ENCODE measurements at regions not wholly inside any gene's neighbourhood (a gene's known extent, or its start where the extent isn't known, plus 50 kb on each side); places are given as distances from the start of the nearest gene placed in this dataset.
"Not testable (repeated sequence)": the region's sequence is repeated elsewhere in the genome, so short reads cannot be mapped to it uniquely, and the experiment has no call there.

GRCh38 chr17:45644637-45645036 lies 139.5 kb upstream of the CRHR1 start:
- not testable (repeated sequence) for H3K4me3 ChIP-seq (ENCODE audit: low read depth, low read length)

GRCh38 chr17:45645330-45645729 lies 138.8 kb upstream of the CRHR1 start:
- DNase-seq (ENCODE audit: low read depth): no peak

More at GRCh38 chr17:45644637-45645036, 139.5 kb upstream of the CRHR1 start:
- not testable (repeated sequence) for DNase-seq (ENCODE audit: low read depth)

GRCh38 chr17:45646288-45646988 lies 137.7 kb upstream of the CRHR1 start:
- no peak overlapping the region for H3K4me3 ChIP-seq (ENCODE audit: low read depth, low read length)
- no peak for DNase-seq (ENCODE audit: low read depth)

More at GRCh38 chr17:45645330-45645729, 138.8 kb upstream of the CRHR1 start:
- no peak overlapping the region for H3K4me3 ChIP-seq (ENCODE audit: low read depth, low read length)

GRCh38 chr17:45648642-45649041 lies 135.5 kb upstream of the CRHR1 start:
- no peak for DNase-seq (ENCODE audit: low read depth)
- no peak overlapping the region for H3K4me3 ChIP-seq (ENCODE audit: low read depth, low read length)

GRCh38 chr17:45649796-45650195 lies 134.3 kb upstream of the CRHR1 start:
- no peak for DNase-seq (ENCODE audit: low read depth)
- no peak overlapping the region for H3K4me3 ChIP-seq (ENCODE audit: low read depth, low read length)

GRCh38 chr17:45650561-45650960 lies 133.6 kb upstream of the CRHR1 start:
- no peak overlapping the region for H3K4me3 ChIP-seq (ENCODE audit: low read depth, low read length)
- no peak for DNase-seq (ENCODE audit: low read depth)

GRCh38 chr17:45651145-45651709 lies 132.9 kb upstream of the CRHR1 start:
- DNase-seq (ENCODE audit: low read depth): no peak
- H3K4me3 ChIP-seq (ENCODE audit: low read depth, low read length): no peak overlapping the region

- H3K4me3 ChIP-seq (ENCODE audit: low read depth, low read length): no peak overlapping the region
- no peak for DNase-seq (ENCODE audit: low read depth)
Observed at GRCh38 chr17:45653616-45654015, 130.5 kb upstream of the CRHR1 start.

GRCh38 chr17:45656527-45657181 lies 127.5 kb upstream of the CRHR1 start:
- no peak overlapping the region for H3K4me3 ChIP-seq (ENCODE audit: low read depth, low read length)
- DNase-seq (ENCODE audit: low read depth): no peak

GRCh38 chr17:45660474-45660873 lies 123.6 kb upstream of the CRHR1 start:
- H3K4me3 ChIP-seq (ENCODE audit: low read depth, low read length): no peak overlapping the region
- DNase-seq (ENCODE audit: low read depth): no peak

GRCh38 chr17:45662432-45662831 lies 121.7 kb upstream of the CRHR1 start:
- no peak for DNase-seq (ENCODE audit: low read depth)
- no peak overlapping the region for H3K4me3 ChIP-seq (ENCODE audit: low read depth, low read length)

GRCh38 chr17:45663772-45664171 lies 120.3 kb upstream of the CRHR1 start:
- no peak overlapping the region for H3K4me3 ChIP-seq (ENCODE audit: low read depth, low read length)
- no peak for DNase-seq (ENCODE audit: low read depth)

GRCh38 chr17:45664921-45665320 lies 119.2 kb upstream of the CRHR1 start:
- H3K4me3 ChIP-seq (ENCODE audit: low read depth, low read length): no peak overlapping the region
- no peak for DNase-seq (ENCODE audit: low read depth)

- no peak for DNase-seq (ENCODE audit: low read depth)
- no peak overlapping the region for H3K4me3 ChIP-seq (ENCODE audit: low read depth, low read length)
Observed at GRCh38 chr17:45666046-45666600, 118.0 kb upstream of the CRHR1 start.

- no peak overlapping the region for H3K4me3 ChIP-seq (ENCODE audit: low read depth, low read length)
- no peak for DNase-seq (ENCODE audit: low read depth)
Observed at GRCh38 chr17:45666641-45667040, 117.5 kb upstream of the CRHR1 start.

GRCh38 chr17:45667591-45668171 lies 116.4 kb upstream of the CRHR1 start:
- no peak overlapping the region for H3K4me3 ChIP-seq (ENCODE audit: low read depth, low read length)
- no peak for DNase-seq (ENCODE audit: low read depth)

- no peak overlapping the region for H3K4me3 ChIP-seq (ENCODE audit: low read depth, low read length)
- no peak for DNase-seq (ENCODE audit: low read depth)
Observed at GRCh38 chr17:45668316-45668715, 115.8 kb upstream of the CRHR1 start.

GRCh38 chr17:45672301-45672700 lies 111.8 kb upstream of the CRHR1 start:
- DNase-seq (ENCODE audit: low read depth): no peak

GRCh38 chr17:45672792-45673191 lies 111.3 kb upstream of the CRHR1 start:
- DNase-seq (ENCODE audit: low read depth): no peak

More at GRCh38 chr17:45672301-45672700, 111.8 kb upstream of the CRHR1 start:
- H3K4me3 ChIP-seq (ENCODE audit: low read depth, low read length): no peak overlapping the region

GRCh38 chr17:45673759-45674158 lies 110.4 kb upstream of the CRHR1 start:
- not testable (repeated sequence) for H3K4me3 ChIP-seq (ENCODE audit: low read depth, low read length); DNase-seq (ENCODE audit: low read depth)

More at GRCh38 chr17:45672792-45673191, 111.3 kb upstream of the CRHR1 start:
- H3K4me3 ChIP-seq (ENCODE audit: low read depth, low read length): no peak overlapping the region
